ENCODE measurements at regions not wholly inside any gene's neighbourhood (a gene's known extent, or its start where the extent isn't known, plus 50 kb on each side); places are given as distances from the start of the nearest gene placed in this dataset.

- no peak for TF ChIP-seq CTCF (IDR thresholded peaks at IDR 0.05)
- no peak for TF ChIP-seq FOXJ3 (CRISPR knock-in tag; IDR thresholded peaks at IDR 0.05; ENCODE audit: borderline replicate concordance)
- no peak for TF ChIP-seq ARID4B (CRISPR knock-in tag; IDR thresholded peaks at IDR 0.05; ENCODE audit: borderline replicate concordance)
- TF ChIP-seq, protein P1, sequence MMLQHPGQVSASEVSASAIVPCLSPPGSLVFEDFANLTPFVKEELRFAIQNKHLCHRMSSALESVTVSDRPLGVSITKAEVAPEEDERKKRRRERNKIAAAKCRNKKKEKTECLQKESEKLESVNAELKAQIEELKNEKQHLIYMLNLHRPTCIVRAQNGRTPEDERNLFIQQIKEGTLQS (CRISPR knock-in tag; conservative IDR thresholded peaks at IDR 0.05): no peak
- TF ChIP-seq, protein P2, sequence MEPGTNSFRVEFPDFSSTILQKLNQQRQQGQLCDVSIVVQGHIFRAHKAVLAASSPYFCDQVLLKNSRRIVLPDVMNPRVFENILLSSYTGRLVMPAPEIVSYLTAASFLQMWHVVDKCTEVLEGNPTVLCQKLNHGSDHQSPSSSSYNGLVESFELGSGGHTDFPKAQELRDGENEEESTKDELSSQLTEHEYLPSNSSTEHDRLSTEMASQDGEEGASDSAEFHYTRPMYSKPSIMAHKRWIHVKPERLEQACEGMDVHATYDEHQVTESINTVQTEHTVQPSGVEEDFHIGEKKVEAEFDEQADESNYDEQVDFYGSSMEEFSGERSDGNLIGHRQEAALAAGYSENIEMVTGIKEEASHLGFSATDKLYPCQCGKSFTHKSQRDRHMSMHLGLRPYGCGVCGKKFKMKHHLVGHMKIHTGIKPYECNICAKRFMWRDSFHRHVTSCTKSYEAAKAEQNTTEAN (CRISPR knock-in tag; IDR thresholded peaks at IDR 0.05): no peak
- TF ChIP-seq FOXP1 (CRISPR knock-in tag; IDR thresholded peaks at IDR 0.05; ENCODE audit: borderline replicate concordance): no peak
- no peak for TF ChIP-seq ZNF423 (CRISPR knock-in tag; IDR thresholded peaks at IDR 0.05)
- no peak for TF ChIP-seq NFYB (CRISPR knock-in tag; conservative IDR thresholded peaks at IDR 0.05; ENCODE audit: low read depth)
- TF ChIP-seq, protein P3, sequence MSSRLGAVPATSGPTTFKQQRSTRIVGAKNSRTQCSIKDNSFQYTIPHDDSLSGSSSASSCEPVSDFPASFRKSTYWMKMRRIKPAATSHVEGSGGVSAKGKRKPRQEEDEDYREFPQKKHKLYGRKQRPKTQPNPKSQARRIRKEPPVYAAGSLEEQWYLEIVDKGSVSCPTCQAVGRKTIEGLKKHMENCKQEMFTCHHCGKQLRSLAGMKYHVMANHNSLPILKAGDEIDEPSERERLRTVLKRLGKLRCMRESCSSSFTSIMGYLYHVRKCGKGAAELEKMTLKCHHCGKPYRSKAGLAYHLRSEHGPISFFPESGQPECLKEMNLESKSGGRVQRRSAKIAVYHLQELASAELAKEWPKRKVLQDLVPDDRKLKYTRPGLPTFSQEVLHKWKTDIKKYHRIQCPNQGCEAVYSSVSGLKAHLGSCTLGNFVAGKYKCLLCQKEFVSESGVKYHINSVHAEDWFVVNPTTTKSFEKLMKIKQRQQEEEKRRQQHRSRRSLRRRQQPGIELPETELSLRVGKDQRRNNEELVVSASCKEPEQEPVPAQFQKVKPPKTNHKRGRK (CRISPR knock-in tag; IDR thresholded peaks at IDR 0.05; ENCODE audit: borderline replicate concordance): no peak
- TF ChIP-seq, protein P4, sequence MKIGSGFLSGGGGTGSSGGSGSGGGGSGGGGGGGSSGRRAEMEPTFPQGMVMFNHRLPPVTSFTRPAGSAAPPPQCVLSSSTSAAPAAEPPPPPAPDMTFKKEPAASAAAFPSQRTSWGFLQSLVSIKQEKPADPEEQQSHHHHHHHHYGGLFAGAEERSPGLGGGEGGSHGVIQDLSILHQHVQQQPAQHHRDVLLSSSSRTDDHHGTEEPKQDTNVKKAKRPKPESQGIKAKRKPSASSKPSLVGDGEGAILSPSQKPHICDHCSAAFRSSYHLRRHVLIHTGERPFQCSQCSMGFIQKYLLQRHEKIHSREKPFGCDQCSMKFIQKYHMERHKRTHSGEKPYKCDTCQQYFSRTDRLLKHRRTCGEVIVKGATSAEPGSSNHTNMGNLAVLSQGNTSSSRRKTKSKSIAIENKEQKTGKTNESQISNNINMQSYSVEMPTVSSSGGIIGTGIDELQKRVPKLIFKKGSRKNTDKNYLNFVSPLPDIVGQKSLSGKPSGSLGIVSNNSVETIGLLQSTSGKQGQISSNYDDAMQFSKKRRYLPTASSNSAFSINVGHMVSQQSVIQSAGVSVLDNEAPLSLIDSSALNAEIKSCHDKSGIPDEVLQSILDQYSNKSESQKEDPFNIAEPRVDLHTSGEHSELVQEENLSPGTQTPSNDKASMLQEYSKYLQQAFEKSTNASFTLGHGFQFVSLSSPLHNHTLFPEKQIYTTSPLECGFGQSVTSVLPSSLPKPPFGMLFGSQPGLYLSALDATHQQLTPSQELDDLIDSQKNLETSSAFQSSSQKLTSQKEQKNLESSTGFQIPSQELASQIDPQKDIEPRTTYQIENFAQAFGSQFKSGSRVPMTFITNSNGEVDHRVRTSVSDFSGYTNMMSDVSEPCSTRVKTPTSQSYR (CRISPR knock-in tag; IDR thresholded peaks at IDR 0.05): no peak
- no peak for TF ChIP-seq NFATC4 (CRISPR knock-in tag; IDR thresholded peaks at IDR 0.05)
Measured at GRCh38 chr12:17527021-17527420, 563.0 kb downstream of the RERGL start.
